WTC11 (cell line): ENCODE measurements at regions not wholly inside any gene's neighbourhood (a gene's known extent, or its start where the extent isn't known, plus 50 kb on each side); places are given as distances from the start of the nearest gene placed in this dataset.

ENCODE experiments used
- ATAC-seq: fragments of 200-7000 bp; cut with Tn5 transposase; 2 replicates; pipeline ENCODE4 v1.10.0; 2021; ENCODE audit warnings: mild to moderate bottlenecking, moderate library complexity
- CTCF ChIA-PET: fragments of 300-600 bp; sonication (Branson Sonifier 250); formaldehyde crosslinking; loops from one replicate; lab custom pipeline; 2021; ENCODE audit warnings: antibody characterized with exemption; lab: Charles Lee
- POLR2A ChIA-PET: fragments of 350-600 bp; sonication (Branson Sonifier 250); formaldehyde crosslinking; loops from one replicate; lab custom pipeline; 2021; ENCODE audit warnings: antibody characterized with exemption; lab: Charles Lee
- DNase-seq: peaks from one replicate; pipeline ENCODE4 v3.0.0; 2021; ENCODE audit warnings: low spot score
- H3K27ac Mint-ChIP-seq: 2 replicates; pipeline ENCODE4 v1.8.0; 2021; ENCODE audit warnings: mixed read lengths
- H3K27me3 Mint-ChIP-seq: 2 replicates; pipeline ENCODE4 v1.8.0; 2021; ENCODE audit warnings: low read depth, mild to moderate bottlenecking, moderate library complexity, mixed read lengths
- H3K36me3 Mint-ChIP-seq: 2 replicates; pipeline ENCODE4 v1.8.0; 2021; ENCODE audit warnings: mixed read lengths
- H3K4me1 Mint-ChIP-seq: 2 replicates; pipeline ENCODE4 v1.8.0; 2022; ENCODE audit warnings: mixed read lengths
- H3K4me3 Mint-ChIP-seq: 2 replicates; pipeline ENCODE4 v1.8.0; 2021; ENCODE audit warnings: mild to moderate bottlenecking, moderate library complexity, mixed read lengths
- H3K9me3 Mint-ChIP-seq: 2 replicates; pipeline ENCODE4 v1.8.0; 2021; ENCODE audit warnings: mixed read lengths
- ATF1 ChIP-seq: sonication (generic); formaldehyde crosslinking; IDR thresholded peaks from 2 replicates; pipeline ENCODE4 v1.8.1; 2023; ENCODE audit warnings: mild to moderate bottlenecking, moderate library complexity, missing genetic modification reagents
- CREM ChIP-seq: sonication (generic); formaldehyde crosslinking; IDR thresholded peaks from 2 replicates; pipeline ENCODE4 v1.8.1; 2022; ENCODE audit warnings: mild to moderate bottlenecking, missing genetic modification reagents, moderate library complexity
- EMX1 ChIP-seq: fragments of 250-450 bp; sonication (Bioruptor Pico); IDR thresholded peaks from 2 replicates; pipeline ENCODE4 v1.8.0; 2021; ENCODE audit warnings: mild to moderate bottlenecking
- ETV6 ChIP-seq: sonication (generic); formaldehyde crosslinking; IDR thresholded peaks from 2 replicates; pipeline ENCODE4 v1.8.1; 2022; ENCODE audit warnings: mild to moderate bottlenecking, missing genetic modification reagents
- KAT7 ChIP-seq: sonication (generic); formaldehyde crosslinking; IDR thresholded peaks from 2 replicates; pipeline ENCODE4 v1.8.1; 2023; ENCODE audit warnings: missing genetic modification reagents, mild to moderate bottlenecking, borderline replicate concordance
- NFYB ChIP-seq: sonication (generic); formaldehyde crosslinking; conservative IDR thresholded peaks from 2 replicates; pipeline ENCODE4 v1.8.0; 2022; ENCODE audit warnings: low read depth, missing genetic modification reagents
- NR2C2 ChIP-seq: sonication (generic); formaldehyde crosslinking; IDR thresholded peaks from 2 replicates; pipeline ENCODE4 v1.8.0; 2022; ENCODE audit warnings: mild to moderate bottlenecking, missing genetic modification reagents
- NR3C1 ChIP-seq: sonication (generic); formaldehyde crosslinking; conservative IDR thresholded peaks from 2 replicates; pipeline ENCODE4 v1.8.1; 2023; ENCODE audit warnings: low read depth, mild to moderate bottlenecking, missing genetic modification reagents
- OVOL2 ChIP-seq: fragments of 250-450 bp; sonication (Bioruptor Pico); IDR thresholded peaks from 2 replicates; pipeline ENCODE4 v1.9.0; 2021; ENCODE audit warnings: mild to moderate bottlenecking, borderline replicate concordance
- SOX15 ChIP-seq: fragments of 250-450 bp; sonication (Bioruptor Pico); IDR thresholded peaks from 2 replicates; pipeline ENCODE4 v1.9.0; 2021; ENCODE audit warnings: mild to moderate bottlenecking
- TCF7 ChIP-seq: sonication (generic); formaldehyde crosslinking; IDR thresholded peaks from 2 replicates; pipeline ENCODE4 v1.8.0; 2022; ENCODE audit warnings: mild to moderate bottlenecking, low read depth, missing genetic modification reagents, moderate library complexity
- TEAD1 ChIP-seq: sonication (generic); formaldehyde crosslinking; IDR thresholded peaks from 2 replicates; pipeline ENCODE4 v1.8.0; 2022; ENCODE audit warnings: mild to moderate bottlenecking, missing genetic modification reagents
- ZBTB21 ChIP-seq: sonication (generic); formaldehyde crosslinking; IDR thresholded peaks from 2 replicates; pipeline ENCODE4 v1.8.1; 2023; ENCODE audit warnings: mild to moderate bottlenecking, missing genetic modification reagents, borderline replicate concordance
- ZNF416 ChIP-seq: fragments of 250-450 bp; sonication (Bioruptor Pico); IDR thresholded peaks from 2 replicates; pipeline ENCODE4 v1.9.0; 2021; ENCODE audit warnings: mild to moderate bottlenecking, inconsistent platforms
- ZNF671 ChIP-seq: fragments of 250-450 bp; sonication (Bioruptor Pico); IDR thresholded peaks from 2 replicates; pipeline ENCODE4 v1.8.0; 2021; ENCODE audit warnings: mild to moderate bottlenecking
- TF ChIP-seq, protein P1 (sequence below): fragments of 250-450 bp; sonication (Bioruptor Pico); conservative IDR thresholded peaks from 2 replicates; pipeline ENCODE4 v1.9.0; 2021; ENCODE audit warnings: mild to moderate bottlenecking
- TF ChIP-seq, protein P2 (sequence below): sonication (generic); formaldehyde crosslinking; IDR thresholded peaks from 2 replicates; pipeline ENCODE4 v1.8.1; 2023; ENCODE audit warnings: mild to moderate bottlenecking, missing genetic modification reagents
- TF ChIP-seq, protein P3 (sequence below): sonication (generic); formaldehyde crosslinking; IDR thresholded peaks from 2 replicates; pipeline ENCODE4 v1.8.1; 2022; ENCODE audit warnings: missing genetic modification reagents, borderline replicate concordance
- TF ChIP-seq, protein P4 (sequence below): fragments of 250-450 bp; sonication (Bioruptor Pico); IDR thresholded peaks from 2 replicates; pipeline ENCODE4 v1.9.0; 2021; ENCODE audit warnings: moderate library complexity, mild to moderate bottlenecking, inconsistent platforms, borderline replicate concordance
- TF ChIP-seq, protein P5 (sequence below): fragments of 250-450 bp; sonication (Bioruptor Pico); IDR thresholded peaks from 2 replicates; pipeline ENCODE4 v1.9.0; 2021; ENCODE audit warnings: mild to moderate bottlenecking, borderline replicate concordance
- TF ChIP-seq, protein P6 (sequence below): sonication (generic); formaldehyde crosslinking; IDR thresholded peaks from 2 replicates; pipeline ENCODE4 v1.8.1; 2022; ENCODE audit warnings: low read depth, mild to moderate bottlenecking, moderate library complexity, missing genetic modification reagents, borderline replicate concordance
- TF ChIP-seq, protein P7 (sequence below): sonication (generic); formaldehyde crosslinking; IDR thresholded peaks from 2 replicates; pipeline ENCODE4 v1.8.0; 2023; ENCODE audit warnings: missing genetic modification reagents
- TF ChIP-seq, protein P8 (sequence below): fragments of 250-450 bp; sonication (Bioruptor Pico); IDR thresholded peaks from 2 replicates; pipeline ENCODE4 v1.8.0; 2021; ENCODE audit warnings: mild to moderate bottlenecking

DNA sequence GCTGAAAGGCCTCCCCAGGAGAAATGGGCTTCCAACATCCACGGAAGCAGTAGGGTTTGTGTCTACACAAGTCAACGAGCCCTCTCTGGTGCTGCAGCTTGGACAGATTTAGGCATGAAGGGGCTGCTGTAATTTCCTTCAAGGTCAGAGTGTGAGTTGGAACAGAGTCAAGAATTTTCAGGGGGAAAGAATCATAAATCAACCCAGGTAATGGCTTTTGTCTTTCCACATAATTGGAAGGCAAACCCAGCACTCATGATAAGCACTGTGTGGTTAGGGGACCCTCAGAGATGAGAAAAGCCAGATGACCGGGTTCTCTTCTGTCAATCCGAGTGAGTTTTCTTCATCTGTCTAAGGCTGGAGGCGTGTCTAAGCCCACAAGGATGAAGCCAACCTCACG, 78.6 kb upstream of the MXRA5 start:
- no peaks in the 10 kb centered on the region for H3K36me3 Mint-ChIP-seq
- H3K27ac Mint-ChIP-seq: no peak overlapping the region
- CTCF ChIA-PET: no interaction called here
- no peaks in the 10 kb centered on the region for H3K4me1 Mint-ChIP-seq
- no peaks in the 10 kb centered on the region for H3K9me3 Mint-ChIP-seq
- no peak for DNase-seq
- no peaks in the 10 kb centered on the region for H3K27me3 Mint-ChIP-seq
- H3K4me3 Mint-ChIP-seq: no peak overlapping the region
- POLR2A ChIA-PET: no interaction called here
- ATAC-seq: no peak
- no peak for TF ChIP-seq NR2C2 (CRISPR knock-in tag)
- no peak for TF ChIP-seq ZBTB21 (CRISPR knock-in tag)
- TF ChIP-seq NFYB: no peak
- no peak for TF ChIP-seq OVOL2
- TF ChIP-seq ETV6 (CRISPR knock-in tag): no peak
- TF ChIP-seq, protein P1, sequence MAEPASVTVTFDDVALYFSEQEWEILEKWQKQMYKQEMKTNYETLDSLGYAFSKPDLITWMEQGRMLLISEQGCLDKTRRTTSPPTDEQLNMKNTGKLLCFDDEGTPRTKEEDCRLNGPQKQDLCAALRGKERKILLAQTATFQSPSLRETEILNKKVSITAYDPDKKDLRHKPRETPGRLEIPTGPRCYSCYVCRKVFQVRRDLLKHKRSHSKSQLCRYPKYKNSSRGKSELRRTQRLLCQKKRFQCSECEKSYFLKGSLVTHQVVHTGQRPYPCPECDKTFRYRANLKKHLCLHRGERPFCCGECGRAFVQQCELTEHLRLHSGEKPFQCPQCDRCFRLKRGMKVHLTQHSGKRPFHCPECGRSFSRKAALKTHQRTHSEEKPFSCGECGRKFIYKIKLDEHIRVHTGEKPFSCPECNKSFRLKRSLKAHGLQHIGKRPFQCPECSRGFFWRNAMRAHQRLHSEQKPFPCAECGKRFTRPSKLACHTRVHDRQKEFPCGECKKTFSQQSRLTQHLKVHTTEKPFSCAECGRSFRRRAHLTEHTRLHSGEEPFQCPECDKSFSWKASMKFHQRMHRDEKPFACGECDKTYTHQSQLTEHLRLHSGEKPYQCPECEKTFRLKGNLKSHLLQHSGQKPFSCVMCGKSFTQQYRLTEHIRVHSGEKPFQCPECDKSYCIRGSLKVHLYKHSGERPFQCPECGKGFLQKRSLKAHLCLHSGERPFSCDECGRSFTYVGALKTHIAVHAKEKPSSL (CRISPR knock-in tag): no peak
- TF ChIP-seq TEAD1: no peak

DNA sequence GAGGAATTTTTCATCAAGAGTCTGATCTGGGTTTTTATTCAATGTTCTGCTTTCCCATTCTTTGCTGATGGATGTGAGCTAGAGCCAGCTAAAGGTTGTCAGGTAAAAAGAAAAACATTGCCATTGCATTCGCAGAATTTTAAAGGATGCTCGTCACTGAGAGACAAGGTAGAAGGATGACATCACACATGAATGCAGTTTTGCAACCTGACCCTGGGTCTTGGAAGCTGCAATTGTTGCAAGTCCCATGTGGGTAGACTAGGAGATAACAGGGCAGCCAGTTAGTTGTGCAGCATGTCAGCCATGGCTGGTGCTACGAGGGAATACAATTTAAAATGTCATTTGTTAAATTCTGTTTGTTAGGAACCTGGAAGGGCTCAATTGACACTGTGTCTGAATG, 73.9 kb upstream of the MXRA5 start:
- CTCF ChIA-PET: no interaction called here
- TF ChIP-seq NR3C1 (CRISPR knock-in tag): no peak
- TF ChIP-seq EMX1 (CRISPR knock-in tag): no peak
- TF ChIP-seq, protein P2, sequence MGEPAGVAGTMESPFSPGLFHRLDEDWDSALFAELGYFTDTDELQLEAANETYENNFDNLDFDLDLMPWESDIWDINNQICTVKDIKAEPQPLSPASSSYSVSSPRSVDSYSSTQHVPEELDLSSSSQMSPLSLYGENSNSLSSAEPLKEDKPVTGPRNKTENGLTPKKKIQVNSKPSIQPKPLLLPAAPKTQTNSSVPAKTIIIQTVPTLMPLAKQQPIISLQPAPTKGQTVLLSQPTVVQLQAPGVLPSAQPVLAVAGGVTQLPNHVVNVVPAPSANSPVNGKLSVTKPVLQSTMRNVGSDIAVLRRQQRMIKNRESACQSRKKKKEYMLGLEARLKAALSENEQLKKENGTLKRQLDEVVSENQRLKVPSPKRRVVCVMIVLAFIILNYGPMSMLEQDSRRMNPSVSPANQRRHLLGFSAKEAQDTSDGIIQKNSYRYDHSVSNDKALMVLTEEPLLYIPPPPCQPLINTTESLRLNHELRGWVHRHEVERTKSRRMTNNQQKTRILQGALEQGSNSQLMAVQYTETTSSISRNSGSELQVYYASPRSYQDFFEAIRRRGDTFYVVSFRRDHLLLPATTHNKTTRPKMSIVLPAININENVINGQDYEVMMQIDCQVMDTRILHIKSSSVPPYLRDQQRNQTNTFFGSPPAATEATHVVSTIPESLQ (CRISPR knock-in tag): no peak
- no peak for TF ChIP-seq CREM
- TF ChIP-seq ZNF671: no peak
- no peak for TF ChIP-seq TCF7 (CRISPR knock-in tag)
- TF ChIP-seq, protein P3, sequence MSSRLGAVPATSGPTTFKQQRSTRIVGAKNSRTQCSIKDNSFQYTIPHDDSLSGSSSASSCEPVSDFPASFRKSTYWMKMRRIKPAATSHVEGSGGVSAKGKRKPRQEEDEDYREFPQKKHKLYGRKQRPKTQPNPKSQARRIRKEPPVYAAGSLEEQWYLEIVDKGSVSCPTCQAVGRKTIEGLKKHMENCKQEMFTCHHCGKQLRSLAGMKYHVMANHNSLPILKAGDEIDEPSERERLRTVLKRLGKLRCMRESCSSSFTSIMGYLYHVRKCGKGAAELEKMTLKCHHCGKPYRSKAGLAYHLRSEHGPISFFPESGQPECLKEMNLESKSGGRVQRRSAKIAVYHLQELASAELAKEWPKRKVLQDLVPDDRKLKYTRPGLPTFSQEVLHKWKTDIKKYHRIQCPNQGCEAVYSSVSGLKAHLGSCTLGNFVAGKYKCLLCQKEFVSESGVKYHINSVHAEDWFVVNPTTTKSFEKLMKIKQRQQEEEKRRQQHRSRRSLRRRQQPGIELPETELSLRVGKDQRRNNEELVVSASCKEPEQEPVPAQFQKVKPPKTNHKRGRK (CRISPR knock-in tag): no peak
- no peak for TF ChIP-seq KAT7 (CRISPR knock-in tag)
- TF ChIP-seq, protein P4, sequence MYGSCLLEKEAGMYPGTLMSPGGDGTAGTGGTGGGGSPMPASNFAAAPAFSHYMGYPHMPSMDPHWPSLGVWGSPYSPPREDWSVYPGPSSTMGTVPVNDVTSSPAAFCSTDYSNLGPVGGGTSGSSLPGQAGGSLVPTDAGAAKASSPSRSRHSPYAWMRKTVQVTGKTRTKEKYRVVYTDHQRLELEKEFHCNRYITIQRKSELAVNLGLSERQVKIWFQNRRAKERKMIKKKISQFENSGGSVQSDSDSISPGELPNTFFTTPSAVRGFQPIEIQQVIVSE (CRISPR knock-in tag): no peak
- TF ChIP-seq SOX15: no peak
- TF ChIP-seq ZNF416 (CRISPR knock-in tag): no peak
- TF ChIP-seq, protein P5, sequence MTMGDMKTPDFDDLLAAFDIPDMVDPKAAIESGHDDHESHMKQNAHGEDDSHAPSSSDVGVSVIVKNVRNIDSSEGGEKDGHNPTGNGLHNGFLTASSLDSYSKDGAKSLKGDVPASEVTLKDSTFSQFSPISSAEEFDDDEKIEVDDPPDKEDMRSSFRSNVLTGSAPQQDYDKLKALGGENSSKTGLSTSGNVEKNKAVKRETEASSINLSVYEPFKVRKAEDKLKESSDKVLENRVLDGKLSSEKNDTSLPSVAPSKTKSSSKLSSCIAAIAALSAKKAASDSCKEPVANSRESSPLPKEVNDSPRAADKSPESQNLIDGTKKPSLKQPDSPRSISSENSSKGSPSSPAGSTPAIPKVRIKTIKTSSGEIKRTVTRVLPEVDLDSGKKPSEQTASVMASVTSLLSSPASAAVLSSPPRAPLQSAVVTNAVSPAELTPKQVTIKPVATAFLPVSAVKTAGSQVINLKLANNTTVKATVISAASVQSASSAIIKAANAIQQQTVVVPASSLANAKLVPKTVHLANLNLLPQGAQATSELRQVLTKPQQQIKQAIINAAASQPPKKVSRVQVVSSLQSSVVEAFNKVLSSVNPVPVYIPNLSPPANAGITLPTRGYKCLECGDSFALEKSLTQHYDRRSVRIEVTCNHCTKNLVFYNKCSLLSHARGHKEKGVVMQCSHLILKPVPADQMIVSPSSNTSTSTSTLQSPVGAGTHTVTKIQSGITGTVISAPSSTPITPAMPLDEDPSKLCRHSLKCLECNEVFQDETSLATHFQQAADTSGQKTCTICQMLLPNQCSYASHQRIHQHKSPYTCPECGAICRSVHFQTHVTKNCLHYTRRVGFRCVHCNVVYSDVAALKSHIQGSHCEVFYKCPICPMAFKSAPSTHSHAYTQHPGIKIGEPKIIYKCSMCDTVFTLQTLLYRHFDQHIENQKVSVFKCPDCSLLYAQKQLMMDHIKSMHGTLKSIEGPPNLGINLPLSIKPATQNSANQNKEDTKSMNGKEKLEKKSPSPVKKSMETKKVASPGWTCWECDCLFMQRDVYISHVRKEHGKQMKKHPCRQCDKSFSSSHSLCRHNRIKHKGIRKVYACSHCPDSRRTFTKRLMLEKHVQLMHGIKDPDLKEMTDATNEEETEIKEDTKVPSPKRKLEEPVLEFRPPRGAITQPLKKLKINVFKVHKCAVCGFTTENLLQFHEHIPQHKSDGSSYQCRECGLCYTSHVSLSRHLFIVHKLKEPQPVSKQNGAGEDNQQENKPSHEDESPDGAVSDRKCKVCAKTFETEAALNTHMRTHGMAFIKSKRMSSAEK: no peak
- TF ChIP-seq, protein P6, sequence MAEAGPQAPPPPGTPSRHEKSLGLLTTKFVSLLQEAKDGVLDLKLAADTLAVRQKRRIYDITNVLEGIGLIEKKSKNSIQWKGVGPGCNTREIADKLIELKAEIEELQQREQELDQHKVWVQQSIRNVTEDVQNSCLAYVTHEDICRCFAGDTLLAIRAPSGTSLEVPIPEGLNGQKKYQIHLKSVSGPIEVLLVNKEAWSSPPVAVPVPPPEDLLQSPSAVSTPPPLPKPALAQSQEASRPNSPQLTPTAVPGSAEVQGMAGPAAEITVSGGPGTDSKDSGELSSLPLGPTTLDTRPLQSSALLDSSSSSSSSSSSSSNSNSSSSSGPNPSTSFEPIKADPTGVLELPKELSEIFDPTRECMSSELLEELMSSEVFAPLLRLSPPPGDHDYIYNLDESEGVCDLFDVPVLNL (CRISPR knock-in tag): no peak
- no peak for TF ChIP-seq ATF1
- TF ChIP-seq, protein P7, sequence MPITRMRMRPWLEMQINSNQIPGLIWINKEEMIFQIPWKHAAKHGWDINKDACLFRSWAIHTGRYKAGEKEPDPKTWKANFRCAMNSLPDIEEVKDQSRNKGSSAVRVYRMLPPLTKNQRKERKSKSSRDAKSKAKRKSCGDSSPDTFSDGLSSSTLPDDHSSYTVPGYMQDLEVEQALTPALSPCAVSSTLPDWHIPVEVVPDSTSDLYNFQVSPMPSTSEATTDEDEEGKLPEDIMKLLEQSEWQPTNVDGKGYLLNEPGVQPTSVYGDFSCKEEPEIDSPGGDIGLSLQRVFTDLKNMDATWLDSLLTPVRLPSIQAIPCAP (CRISPR knock-in tag): no peak
- TF ChIP-seq, protein P8, sequence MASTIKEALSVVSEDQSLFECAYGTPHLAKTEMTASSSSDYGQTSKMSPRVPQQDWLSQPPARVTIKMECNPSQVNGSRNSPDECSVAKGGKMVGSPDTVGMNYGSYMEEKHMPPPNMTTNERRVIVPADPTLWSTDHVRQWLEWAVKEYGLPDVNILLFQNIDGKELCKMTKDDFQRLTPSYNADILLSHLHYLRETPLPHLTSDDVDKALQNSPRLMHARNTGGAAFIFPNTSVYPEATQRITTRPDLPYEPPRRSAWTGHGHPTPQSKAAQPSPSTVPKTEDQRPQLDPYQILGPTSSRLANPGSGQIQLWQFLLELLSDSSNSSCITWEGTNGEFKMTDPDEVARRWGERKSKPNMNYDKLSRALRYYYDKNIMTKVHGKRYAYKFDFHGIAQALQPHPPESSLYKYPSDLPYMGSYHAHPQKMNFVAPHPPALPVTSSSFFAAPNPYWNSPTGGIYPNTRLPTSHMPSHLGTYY: no peak
- TF ChIP-seq, all 79 proteins: peak for 0
- POLR2A ChIA-PET: no interaction called here
- H3K9me3 Mint-ChIP-seq: no peaks in the 10 kb centered on the region
- no peaks in the 10 kb centered on the region for H3K36me3 Mint-ChIP-seq
- ATAC-seq (no peak), DNase-seq (no peak)
- H3K4me3 Mint-ChIP-seq: no peak overlapping the region
- no peak overlapping the region for H3K27ac Mint-ChIP-seq
- H3K27me3 Mint-ChIP-seq: no peaks in the 10 kb centered on the region; the same call in 1 of the 2 replicates
- H3K4me1 Mint-ChIP-seq: no peaks in the 10 kb centered on the region
